ENCODE measurements at regions not wholly inside any gene's neighbourhood (a gene's known extent, or its start where the extent isn't known, plus 50 kb on each side); places are given as distances from the start of the nearest gene placed in this dataset.

- TF ChIP-seq, protein P1, sequence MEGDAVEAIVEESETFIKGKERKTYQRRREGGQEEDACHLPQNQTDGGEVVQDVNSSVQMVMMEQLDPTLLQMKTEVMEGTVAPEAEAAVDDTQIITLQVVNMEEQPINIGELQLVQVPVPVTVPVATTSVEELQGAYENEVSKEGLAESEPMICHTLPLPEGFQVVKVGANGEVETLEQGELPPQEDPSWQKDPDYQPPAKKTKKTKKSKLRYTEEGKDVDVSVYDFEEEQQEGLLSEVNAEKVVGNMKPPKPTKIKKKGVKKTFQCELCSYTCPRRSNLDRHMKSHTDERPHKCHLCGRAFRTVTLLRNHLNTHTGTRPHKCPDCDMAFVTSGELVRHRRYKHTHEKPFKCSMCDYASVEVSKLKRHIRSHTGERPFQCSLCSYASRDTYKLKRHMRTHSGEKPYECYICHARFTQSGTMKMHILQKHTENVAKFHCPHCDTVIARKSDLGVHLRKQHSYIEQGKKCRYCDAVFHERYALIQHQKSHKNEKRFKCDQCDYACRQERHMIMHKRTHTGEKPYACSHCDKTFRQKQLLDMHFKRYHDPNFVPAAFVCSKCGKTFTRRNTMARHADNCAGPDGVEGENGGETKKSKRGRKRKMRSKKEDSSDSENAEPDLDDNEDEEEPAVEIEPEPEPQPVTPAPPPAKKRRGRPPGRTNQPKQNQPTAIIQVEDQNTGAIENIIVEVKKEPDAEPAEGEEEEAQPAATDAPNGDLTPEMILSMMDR (IDR thresholded peaks at IDR 0.05): no peak
- TF ChIP-seq EZH2 (IDR thresholded peaks at IDR 0.05): no peak
These were observed 690.3 kb downstream of the REEP3 start for GRCh38 chr10:64211466-64211865.

All from neural progenitor cell (in vitro differentiated cells).